HG02884 (cell line): ENCODE measurements at regions not wholly inside any gene's neighbourhood (a gene's known extent, or its start where the extent isn't known, plus 50 kb on each side); places are given as distances from the start of the nearest gene placed in this dataset.
"Not testable (repeated sequence)": the region's sequence is repeated elsewhere in the genome, so short reads cannot be mapped to it uniquely, and the experiment has no call there.

Experiments used
- ATAC-seq: cut with Tn5 transposase; IDR thresholded peaks from one replicate; pipeline ENCODE4 v1.9.1; 2021; ENCODE audit warnings: mild to moderate bottlenecking, moderate library complexity; ENCODE audit not compliant: unreplicated experiment

DNA sequence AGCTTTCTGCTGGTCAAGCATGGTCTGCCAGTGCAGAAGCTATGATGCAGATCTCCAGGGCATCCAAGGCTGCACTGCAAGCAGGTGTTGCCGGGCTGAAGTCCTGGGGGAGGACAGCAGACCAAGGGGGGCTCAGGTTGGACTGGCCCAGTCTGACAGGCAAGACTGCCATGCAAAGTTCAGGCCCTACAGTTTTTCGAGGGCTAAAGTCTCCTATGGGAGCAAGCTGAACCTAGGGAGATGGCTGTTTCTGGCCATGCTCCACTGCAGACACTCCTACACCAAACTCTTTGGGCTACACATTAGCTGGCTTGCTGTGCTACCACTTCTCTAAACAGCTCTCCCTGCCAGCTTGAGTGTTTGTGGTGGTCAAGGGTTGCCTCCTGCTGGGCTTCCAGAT, 130.0 kb upstream of the SYNCRIP start:
- no peak for ATAC-seq

DNA sequence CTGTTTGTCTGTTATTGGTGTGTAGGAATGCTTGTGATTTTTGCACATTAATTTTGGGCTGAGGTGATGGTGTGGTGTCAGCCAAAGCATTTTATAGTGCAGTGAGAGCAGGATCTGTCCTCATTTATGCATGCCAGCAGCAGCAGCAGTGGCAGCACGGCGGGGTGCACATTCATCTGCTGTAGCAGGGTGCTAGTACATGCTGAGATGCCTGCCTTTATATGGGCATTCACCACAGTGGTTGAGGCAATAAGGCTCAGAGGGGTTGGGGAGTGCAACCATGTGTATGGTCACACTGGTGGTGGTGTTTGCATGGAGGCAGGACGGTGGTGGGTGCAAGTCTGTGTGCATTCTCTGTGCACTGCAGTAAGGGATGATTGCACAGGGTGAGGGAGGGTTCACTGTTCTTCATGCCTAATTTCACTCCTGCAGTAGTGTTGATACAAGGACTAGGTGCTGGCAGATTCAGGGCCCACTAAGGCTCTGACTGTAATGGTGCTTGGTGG, 129.3 kb upstream of the SYNCRIP start:
- no peak for ATAC-seq

GRCh38 chr6:85771455-85771854, 128.8 kb upstream of the SYNCRIP start:
- no peak for ATAC-seq

- ATAC-seq: no peak
These were observed 122.2 kb upstream of the SYNCRIP start for GRCh38 chr6:85764844-85765243.

DNA sequence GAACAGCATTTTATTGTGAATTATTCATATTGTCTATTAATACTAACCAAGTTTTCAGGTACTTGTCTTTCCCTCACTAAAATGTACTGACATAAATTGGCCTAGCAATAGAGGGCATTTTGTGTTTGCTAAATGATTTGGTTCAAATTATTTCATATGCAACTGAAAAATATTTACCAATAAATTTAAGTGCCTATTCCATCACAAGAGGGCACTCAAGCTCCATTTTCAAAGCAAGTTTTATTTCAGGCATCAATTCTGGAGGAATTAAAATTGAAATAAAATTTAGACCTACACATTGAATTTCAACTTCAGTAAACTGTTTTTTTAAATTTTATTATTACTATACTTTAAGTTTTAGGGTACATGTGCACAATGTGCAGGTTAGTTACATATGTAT, 114.3 kb upstream of the SYNCRIP start:
- ATAC-seq: no peak

GRCh38 chr6:85754894-85755293, 112.2 kb upstream of the SYNCRIP start:
- ATAC-seq: no peak

- ATAC-seq: no peak
These were observed 109.9 kb upstream of the SYNCRIP start for GRCh38 chr6:85752602-85753001.

DNA sequence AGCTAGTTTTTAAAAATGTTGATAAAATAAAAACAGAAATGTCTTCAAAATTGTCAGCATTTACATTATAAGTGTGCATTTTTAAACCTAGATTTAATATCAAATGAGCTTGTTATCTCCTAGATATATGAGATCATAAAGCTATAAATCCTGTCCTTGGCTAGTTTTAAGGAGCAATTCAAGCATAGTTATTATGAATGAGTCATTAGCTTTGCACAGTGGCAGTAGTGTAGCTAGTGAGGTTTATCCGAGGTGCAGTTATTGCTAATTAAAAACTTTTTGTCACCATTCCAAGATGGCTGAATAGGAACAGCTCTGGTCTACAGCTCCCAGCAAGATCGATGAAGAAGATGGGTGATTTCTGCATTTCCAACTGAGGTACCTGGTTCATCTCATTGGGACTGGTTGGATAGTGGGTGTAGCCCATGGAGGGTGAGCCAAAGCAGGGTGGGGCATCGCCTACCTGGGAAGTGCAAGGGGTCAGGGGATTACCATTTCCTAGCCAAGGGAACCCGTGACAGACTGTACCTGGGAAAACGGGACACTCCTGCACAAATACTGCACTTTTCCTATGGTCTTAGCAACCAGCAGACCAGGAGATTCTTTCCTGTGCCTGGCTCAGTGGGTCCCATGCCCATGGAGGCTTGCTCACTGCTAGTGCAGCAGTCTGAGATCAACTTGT, 108.8 kb upstream of the SYNCRIP start:
- no peak for ATAC-seq

- not testable (repeated sequence) for ATAC-seq
These were observed 107.5 kb upstream of the SYNCRIP start for GRCh38 chr6:85750146-85750545.

DNA sequence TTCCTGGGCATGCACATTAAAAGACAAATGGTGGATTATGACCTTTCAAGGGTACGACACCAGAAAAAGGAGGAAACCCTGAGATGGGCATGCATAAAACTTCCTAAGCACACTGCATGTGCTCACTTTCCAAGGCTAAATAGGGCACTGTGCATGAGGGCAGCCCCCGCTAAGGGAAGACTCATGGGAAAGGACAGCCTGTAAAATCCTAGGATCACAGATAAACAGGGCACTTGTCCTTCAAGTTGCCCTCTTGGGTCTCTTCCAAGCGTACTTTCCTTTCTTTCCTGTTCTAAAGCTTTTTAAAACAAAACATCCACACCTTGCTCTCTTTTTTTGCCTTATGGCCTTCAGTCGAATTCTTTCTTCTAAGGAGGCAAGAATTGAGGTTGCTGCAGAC, 106.5 kb upstream of the SYNCRIP start:
- no peak for ATAC-seq

DNA sequence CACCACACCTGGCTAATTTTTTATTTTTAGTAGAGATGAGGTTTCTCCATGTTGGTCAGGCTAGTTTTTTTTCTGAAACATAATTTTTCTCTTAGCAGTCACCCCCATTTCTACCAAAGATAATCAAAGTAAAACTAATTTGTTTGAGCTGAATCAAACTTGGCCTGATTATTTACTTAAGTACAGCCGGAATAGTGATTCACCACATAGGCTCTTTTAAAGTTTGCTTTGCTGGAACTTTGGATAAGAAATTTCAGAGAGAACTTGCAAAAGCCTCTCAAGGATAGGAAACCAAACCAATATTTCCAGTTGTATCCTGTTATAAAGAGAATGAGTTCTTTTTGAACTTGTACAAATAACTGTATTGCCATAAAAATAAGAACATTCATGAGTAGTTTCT, 105.0 kb upstream of the SYNCRIP start:
- no peak for ATAC-seq

- no peak for ATAC-seq
These were observed 104.4 kb upstream of the SYNCRIP start for GRCh38 chr6:85747093-85747492.

GRCh38 chr6:85744433-85744970, 101.8 kb upstream of the SYNCRIP start:
- no peak for ATAC-seq

GRCh38 chr6:85726206-85726605, 83.5 kb upstream of the SYNCRIP start:
- no peak for ATAC-seq

DNA sequence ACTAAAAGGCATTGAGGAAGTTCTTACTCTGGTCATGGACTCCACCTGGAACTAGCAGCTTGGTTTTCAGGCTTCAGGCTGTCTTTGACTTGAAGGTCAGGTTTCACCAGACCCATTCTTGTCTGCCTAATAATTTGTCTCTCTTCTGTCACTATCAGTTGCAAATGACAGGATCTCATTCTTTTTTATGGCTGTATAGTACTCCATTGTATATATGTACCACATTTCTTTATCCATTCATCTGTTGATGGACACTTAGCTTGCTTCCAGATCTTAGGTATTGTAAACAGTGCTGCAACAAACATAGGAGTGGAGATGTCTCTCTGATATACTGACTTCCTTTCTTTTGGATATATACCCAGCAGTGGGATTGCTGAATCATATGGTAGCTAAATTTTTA, 73.1 kb upstream of the SYNCRIP start:
- ATAC-seq: no peak

DNA sequence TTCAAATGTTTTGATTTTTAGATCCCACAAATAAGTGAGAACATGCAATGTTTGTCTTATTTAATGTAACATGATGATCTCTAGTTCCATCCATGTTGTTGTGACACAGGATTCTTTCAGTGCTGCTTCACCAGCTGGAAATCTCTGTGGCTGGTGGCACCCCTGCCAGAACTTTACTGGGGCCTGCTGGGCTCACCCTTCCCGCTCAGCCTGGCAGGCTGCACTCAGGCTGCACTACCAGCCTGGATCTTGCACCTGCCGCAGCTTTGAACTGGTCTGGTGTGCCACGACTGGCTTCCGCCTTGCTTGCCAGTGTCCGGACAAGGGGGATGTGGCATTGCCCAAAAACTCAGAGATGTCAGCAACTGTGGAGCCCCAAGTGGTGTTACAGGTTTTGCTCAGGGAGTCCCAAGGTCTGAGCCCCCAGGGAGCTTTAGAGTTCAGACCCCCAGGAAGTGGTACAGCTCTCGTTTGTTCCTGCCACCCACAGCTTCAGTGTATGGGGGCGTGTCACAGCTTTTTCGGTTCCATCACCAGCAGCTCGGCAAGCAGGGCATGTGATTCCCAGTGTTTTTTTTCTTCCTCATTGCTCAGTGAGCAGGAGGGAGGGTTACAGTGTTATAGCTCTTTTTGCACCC, 72.3 kb upstream of the SYNCRIP start:
- no peak for ATAC-seq

GRCh38 chr6:85712346-85712745, 69.7 kb upstream of the SYNCRIP start:
- no peak for ATAC-seq

- not testable (repeated sequence) for ATAC-seq
These were observed 64.9 kb upstream of the SYNCRIP start for GRCh38 chr6:85707515-85708145.

DNA sequence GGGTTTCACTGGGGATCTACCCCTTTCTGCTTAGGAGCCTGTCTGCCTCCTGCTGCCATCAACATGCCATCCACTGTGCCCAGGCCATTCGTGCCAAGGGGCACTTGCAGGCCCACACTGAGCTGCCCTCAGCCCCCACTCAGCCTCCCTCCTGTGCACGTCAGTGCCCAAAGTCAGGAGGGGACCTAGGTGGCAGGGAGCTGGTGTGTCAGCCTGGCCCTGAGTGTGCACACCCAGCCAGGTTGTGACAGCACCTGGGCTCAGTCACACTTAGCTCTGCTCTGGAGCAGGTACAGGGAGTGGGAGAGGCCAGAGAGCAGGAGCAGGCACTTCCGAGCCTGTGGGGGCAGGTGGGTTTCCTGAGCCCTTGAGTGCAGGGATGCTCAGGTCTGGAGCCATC, 63.6 kb upstream of the SYNCRIP start:
- no peak for ATAC-seq

GRCh38 chr6:85705220-85705619, 62.5 kb upstream of the SYNCRIP start:
- ATAC-seq: no peak

DNA sequence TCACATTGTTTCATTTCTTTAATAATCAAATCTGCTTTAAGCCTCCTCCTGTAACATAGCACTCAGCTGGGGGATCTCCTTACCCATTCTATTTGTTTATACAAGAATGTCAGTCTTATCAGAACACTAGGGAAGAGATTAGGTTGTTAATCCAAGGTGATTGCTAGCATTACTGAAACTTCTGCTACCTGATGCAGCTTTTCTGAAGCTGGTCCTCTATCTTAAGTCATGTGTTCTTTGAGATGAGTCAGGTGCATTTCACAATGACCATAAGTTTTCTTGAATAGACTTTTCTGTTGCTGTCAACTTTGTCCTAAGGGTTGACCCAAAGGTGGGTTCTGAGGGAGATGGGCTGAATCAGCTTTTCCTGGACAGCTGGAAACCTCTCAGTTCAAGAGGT, 60.7 kb upstream of the SYNCRIP start:
- no peak for ATAC-seq
